Activated naive CD4-positive, alpha-beta T cell treated with anti-CD3 and anti-CD28 coated beads, Interleukin-2, amount 50 U/mL, for 16 hours (primary cell): ENCODE measurements at regions not wholly inside any gene's neighbourhood (a gene's known extent, or its start where the extent isn't known, plus 50 kb on each side); places are given as distances from the start of the nearest gene placed in this dataset.

Source experiments
- DNase-seq: peaks from one replicate; pipeline ENCODE4 v3.0.0-alpha.2; 2020

- no peak for DNase-seq
Observed at GRCh38 chr15:29913528-29914135, 91.4 kb upstream of the TJP1 start.

GRCh38 chr15:29911705-29912104 lies 89.4 kb upstream of the TJP1 start:
- no peak for DNase-seq

DNA sequence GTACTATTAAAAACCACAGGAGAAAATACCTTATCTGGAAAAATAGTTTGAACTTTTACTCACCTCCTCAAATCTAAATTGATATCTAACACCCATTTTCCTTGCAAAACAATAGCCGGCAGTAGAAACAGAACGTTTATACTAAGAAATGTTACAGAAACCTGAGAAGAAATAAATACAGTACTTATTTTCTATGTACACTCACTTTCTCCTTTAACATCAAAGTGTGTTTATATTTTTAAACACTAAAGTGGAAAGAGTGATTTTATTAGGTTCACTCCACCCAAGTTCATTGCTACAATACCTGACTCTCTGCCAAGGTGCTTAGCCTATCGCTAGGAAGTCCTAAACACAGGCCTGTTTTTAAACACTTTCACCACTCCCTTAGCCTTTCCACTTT lies 87.8 kb upstream of the TJP1 start:
- DNase-seq = no peak

GRCh38 chr15:29904757-29905417 lies 82.6 kb upstream of the TJP1 start:
- no peak for DNase-seq

- DNase-seq = no peak
Observed at GRCh38 chr15:29903785-29904464, 81.7 kb upstream of the TJP1 start.

DNA sequence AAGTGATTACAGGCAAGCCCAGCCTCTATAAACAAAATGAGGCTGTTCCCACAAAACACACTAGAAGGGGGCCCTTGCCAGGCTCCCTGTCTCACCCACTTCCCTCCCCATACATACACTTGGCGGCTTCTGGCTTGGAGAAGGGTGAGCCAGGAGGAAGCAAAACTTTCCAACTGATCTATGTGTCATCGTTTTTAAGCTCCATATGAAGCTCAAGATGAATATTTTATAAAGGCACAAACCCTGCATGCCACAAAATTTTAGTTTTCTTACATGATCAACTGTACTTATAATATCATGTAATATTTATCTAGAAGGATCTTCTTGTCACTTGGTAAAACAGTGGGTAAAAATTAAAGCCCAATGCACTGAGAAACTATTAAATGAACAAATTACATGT lies 80.8 kb upstream of the TJP1 start:
- no peak for DNase-seq

DNA sequence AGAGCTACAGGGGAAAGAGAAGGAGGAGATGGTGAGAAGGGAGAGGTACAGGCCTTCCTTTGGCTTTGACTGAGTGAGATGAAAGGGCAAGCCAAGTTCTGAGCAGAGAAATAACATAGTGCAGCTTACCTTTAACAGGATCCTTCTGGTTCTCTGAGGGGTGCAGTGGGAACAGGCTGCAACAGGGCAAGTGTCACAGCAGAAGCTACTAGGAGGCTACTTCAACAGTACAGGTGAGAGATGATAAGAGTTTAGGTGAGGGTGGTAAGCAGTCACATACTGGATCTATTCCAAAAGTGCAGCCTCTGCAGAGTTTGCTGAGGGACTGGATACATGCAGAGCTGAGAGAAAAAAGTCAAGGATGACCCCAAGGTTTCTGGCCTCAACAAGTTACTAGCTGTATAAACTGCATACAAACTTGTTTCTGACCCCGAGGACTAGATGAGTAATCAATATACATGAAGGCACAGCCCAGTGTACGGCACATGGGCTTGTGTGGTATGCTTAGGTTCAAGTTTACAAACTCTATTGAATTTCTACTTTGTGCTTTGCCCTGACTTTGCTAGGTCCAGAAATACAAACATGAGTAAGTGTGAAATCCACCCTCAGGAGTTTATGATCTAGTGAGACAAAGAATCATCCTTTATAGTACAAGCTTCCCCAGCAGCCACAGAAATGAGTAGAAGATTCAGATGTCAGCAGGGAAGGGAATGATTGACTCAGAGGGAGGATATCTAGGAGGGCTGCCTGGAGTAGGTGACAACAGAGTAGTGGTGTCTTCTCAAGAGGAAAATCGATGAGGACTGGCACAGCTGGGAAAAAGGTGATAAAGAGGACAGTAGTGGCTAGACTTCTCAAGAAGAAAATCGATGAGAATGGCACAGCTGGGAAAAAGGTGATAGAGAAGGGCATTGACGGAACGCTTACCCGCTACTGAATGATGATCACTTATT lies 78.2 kb upstream of the TJP1 start:
- DNase-seq = no peak

GRCh38 chr15:29896062-29896461 lies 73.8 kb upstream of the TJP1 start:
- DNase-seq = no peak

DNA sequence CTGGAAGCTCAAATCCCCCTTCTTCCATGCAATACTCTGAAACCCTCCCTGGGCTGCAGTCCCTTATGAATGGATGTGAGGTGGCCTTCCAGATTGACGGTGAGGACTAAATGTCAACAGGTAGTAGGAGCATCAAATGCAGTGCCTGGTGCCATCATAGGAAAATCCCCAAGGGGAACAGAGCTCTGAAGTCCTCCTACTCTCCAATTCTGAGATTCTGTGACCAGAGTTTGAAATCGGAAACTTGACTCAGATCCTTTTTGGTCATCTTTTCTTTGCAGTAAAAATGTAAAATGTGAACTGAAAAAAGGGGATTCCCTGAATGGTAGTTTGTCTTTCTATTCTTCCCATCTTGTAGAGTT lies 68.8 kb upstream of the TJP1 start:
- DNase-seq = no peak

DNA sequence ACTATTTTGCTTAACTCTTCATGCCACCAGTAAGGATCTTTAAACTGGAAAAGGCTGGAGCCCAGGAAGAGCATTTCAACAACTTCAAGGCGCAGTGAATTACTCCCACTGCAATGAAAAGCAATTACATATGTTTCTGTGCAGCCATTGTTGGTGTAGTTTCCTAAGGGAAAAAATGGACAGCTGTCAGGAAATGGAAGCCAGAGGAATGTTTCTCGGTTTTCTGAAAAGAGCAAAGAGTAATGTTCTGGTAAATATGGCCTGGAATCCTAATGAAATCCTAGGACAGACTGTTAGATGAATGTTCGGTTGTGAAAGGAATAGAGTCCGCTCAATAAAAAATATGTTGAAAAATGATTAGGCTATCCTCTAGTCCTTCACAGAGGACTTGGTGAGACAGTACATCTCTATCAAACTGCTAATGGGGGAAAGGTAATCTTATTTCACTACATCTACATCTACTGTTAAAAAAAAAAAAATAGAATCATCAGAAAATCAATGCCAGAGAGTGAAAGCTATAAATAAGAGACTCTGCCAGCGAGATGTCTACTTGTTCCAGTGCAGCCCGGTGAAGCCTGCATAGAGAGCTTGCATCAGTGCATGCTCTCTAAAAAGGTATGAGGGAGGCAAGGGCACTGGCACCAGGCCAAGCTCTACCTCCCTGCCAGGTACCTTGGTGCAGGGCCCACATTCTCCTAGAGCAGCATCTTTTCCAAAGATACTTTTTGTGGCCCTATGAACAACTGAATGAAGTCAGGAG lies 68.2 kb upstream of the TJP1 start:
- no peak for DNase-seq

DNA sequence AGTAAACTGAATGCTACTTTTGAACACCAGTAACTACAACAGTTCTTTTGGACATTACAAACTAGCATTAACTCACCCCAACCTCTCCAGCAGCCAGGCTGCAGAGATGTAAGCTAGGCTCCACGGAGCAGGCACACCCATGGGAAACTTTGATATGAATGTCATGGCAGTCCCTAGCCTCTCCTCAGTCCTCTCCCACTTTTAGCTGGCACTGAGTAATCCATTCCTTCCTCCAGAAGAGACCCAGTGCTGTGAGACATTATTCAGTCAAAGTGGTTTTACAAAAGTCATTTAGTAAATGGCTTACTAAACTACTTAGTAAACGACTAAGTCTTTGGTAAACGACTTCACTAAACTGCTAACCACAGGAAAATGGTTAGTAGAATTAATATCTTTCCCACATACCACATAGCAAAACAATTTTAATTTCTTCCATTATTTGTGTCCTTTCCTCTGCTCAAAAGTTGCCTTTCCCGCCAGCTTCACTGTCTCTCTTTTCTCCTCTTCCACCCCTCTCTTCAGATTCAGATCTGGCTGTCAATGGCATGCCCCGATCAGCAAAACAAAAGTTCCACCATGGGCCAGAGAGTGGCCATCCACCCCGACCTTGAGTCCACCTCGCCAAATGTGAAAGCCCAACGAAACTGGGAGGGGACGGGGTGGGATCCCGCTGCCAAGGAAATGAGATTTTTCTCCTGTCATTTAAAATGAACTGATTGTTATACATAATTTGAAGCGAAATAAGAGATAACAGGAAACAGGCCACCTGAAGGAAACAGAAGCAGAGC lies 67.5 kb upstream of the TJP1 start:
- DNase-seq = no peak

GRCh38 chr15:29888646-29889045 lies 66.4 kb upstream of the TJP1 start:
- DNase-seq = no peak

GRCh38 chr15:29887721-29888120 lies 65.5 kb upstream of the TJP1 start:
- no peak for DNase-seq

DNA sequence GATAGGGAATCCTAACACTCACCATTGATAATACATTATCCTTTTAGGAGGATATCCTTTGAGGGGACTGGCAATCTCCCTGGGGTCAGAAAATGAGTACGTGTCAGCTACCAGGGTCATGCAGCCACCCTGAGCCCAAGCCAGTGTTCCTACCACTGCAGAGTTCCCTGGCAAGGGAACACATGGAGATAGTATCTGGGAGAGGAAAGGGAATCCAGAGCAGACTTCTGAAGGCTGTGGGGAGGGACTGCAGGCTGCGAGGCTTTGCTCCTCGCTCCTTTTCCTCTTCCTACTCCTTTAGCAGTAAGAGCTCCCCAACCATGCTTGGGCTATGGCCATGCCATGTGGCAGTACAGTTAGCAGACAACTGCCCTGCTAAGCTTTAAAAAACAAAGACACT lies 62.9 kb upstream of the TJP1 start:
- no peak for DNase-seq

- DNase-seq = no peak
Observed at GRCh38 chr15:29883126-29883525, 60.9 kb upstream of the TJP1 start.

DNA sequence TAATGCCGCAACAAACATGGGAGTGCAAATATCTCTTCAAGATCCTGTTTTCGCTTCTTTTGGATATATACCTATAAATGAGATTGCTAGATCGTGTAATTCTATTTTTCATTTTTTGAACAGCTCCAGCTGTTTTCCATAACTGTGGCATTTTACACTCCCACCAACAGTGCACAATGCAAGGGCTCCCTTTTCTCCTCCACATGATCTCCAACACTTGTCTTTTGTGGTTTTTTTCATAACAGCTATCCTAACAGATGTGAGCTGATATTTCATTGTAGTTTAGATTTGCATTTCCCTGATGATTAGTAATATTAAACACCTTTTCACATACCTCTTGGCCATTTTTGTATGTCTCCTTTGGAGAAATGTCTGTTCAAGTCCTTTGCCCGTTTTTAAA lies 58.6 kb upstream of the TJP1 start:
- no peak for DNase-seq

DNA sequence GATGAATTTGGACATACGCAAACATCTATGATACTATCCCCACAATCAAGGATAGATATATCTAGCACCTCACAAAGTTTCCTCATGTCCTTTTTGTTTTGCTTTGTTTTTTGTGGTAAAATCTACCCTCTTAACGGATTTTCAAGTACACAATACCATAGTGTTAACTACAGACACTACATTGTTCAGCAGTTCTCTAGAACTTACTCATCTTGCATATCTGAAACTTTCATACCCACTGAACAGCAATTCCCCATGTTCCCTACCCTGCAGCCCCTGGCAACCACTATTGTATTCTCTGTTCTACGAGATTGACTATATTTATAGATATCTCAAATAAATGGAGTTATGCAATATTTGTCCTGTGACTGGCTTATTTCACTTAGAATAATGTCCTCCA lies 58.1 kb upstream of the TJP1 start:
- DNase-seq = no peak

DNA sequence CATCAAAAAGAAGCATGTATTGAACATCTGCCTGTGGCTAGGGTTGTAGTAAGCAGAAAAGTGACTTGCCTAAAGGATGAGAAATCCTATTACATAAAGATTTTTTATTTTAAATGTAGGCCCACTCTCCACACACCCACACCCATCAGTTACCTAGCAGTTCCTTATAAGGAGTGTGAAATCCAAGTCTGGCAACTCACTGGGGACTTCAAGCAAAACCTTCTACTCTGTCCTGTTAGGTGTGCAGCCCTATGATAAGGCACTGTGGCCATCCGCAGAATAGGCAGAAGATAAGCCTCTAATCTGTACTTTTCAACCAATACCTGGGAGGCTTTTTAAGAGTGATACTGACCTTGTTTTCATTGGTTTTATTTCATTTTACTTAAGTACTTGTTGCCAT lies 52.7 kb upstream of the TJP1 start:
- no peak for DNase-seq

- DNase-seq = no peak
Observed at GRCh38 chr15:29873947-29874411, 51.7 kb upstream of the TJP1 start.

- no peak for DNase-seq
Observed at GRCh38 chr15:29873264-29873663, 51.0 kb upstream of the TJP1 start.

- DNase-seq = no peak
Observed at GRCh38 chr15:29872716-29873115, 50.4 kb upstream of the TJP1 start.
